Endodermal cell (in vitro differentiated cells): ENCODE measurements at regions not wholly inside any gene's neighbourhood (a gene's known extent, or its start where the extent isn't known, plus 50 kb on each side); places are given as distances from the start of the nearest gene placed in this dataset.

ENCODE experiments used
- DNase-seq: peaks from one replicate; pipeline ENCODE4 v3.0.0-alpha.2; 2017
- H3K27ac ChIP-seq: 2 replicates; pipeline ENCODE4 v1.5.1; 2013; ENCODE audit warnings: mild to moderate bottlenecking, low read depth, low read length, moderate library complexity
- H3K27me3 ChIP-seq: 2 replicates; pipeline ENCODE4 v1.6.1; 2013; ENCODE audit warnings: mild to moderate bottlenecking, low read length, moderate library complexity; ENCODE audit not compliant: insufficient read depth, control insufficient read depth, poor library complexity, severe bottlenecking
- H3K36me3 ChIP-seq: 2 replicates; pipeline ENCODE4 v1.7.0; 2013; ENCODE audit warnings: mild to moderate bottlenecking, low read length, moderate library complexity; ENCODE audit not compliant: control insufficient read depth, insufficient read depth
- H3K4me1 ChIP-seq: one replicate; pipeline ENCODE4 v1.7.0; 2013; ENCODE audit warnings: low read length; ENCODE audit not compliant: control insufficient read depth, insufficient read depth
- H3K4me3 ChIP-seq: 2 replicates; pipeline ENCODE4 v1.5.1; 2013; ENCODE audit warnings: mild to moderate bottlenecking, low read length, moderate library complexity
- H3K9ac ChIP-seq: 2 replicates; pipeline ENCODE4 v1.6.1; 2013; ENCODE audit warnings: mild to moderate bottlenecking, low read length, moderate library complexity; ENCODE audit not compliant: poor library complexity, severe bottlenecking; ENCODE audit errors: extremely low read depth
- H3K9me3 ChIP-seq: 2 replicates; pipeline ENCODE4 v1.6.1; 2013; ENCODE audit warnings: mild to moderate bottlenecking, low read length, moderate library complexity; ENCODE audit not compliant: control insufficient read depth
- H3K27ac Mint-ChIP-seq: 2 replicates; pipeline ENCODE4 v1.8.0; 2020; ENCODE audit warnings: mixed read lengths
- H3K27me3 Mint-ChIP-seq: 2 replicates; pipeline ENCODE4 v1.8.0; 2021; ENCODE audit warnings: mild to moderate bottlenecking, mixed read lengths; ENCODE audit not compliant: insufficient read depth
- H3K36me3 Mint-ChIP-seq: 2 replicates; pipeline ENCODE4 v1.8.0; 2020; ENCODE audit warnings: low read depth, mixed read lengths
- H3K4me1 Mint-ChIP-seq: 2 replicates; pipeline ENCODE4 v1.8.0; 2020; ENCODE audit warnings: mixed read lengths
- H3K4me3 Mint-ChIP-seq: 2 replicates; pipeline ENCODE4 v1.8.0; 2020; ENCODE audit warnings: mild to moderate bottlenecking, moderate library complexity, mixed read lengths
- H3K9me3 Mint-ChIP-seq: 2 replicates; pipeline ENCODE4 v1.8.0; 2020; ENCODE audit warnings: mild to moderate bottlenecking, mixed read lengths
- WGBS, 2 experiments: methylation state at CpG; one replicate each; pipeline versions ENCODE4 v1.1.5 to v1.1.7; 2013; ENCODE audit warnings: missing lambda C conversion rate in 2 of 2, mixed read lengths in 1 of 2; ENCODE audit not compliant: insufficient coverage in 1 of 2, insufficient read length in 1 of 2; 5-methylcytosine and 5-hydroxymethylcytosine counted together
- TF ChIP-seq, protein P1 (sequence below): fragments of 200-600 bp; sonication (generic); conservative IDR thresholded peaks from 2 replicates; pipeline ENCODE4 v1.5.0; 2021; ENCODE audit warnings: antibody characterized with exemption, mild to moderate bottlenecking

DNA sequence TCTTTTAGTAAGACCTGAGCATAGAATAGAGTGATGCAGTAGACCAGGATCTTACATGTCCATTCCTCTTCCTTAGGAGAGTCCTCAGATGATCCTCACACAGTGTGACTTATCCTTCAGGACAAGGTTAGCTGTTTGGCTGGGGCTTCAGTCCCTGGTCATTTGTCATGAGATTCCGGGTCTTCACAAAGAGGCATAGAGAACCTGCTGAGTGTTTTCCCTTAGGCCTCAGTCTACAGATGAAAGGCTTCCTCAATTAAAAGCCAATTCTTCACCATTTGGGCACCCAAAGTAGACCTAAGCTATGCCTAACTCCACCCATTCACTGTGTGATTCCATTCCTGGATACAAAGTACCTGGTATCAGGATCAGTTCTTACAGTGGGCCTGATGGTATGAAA, 329.8 kb upstream of the RUNX1 start:
- no peaks in the 10 kb centered on the region for H3K27me3 Mint-ChIP-seq
- no peaks in the 10 kb centered on the region for H3K4me1 ChIP-seq
- H3K36me3 ChIP-seq = no peaks in the 10 kb centered on the region
- H3K4me1 Mint-ChIP-seq = peaks cover 2% of the 10 kb centered on the region
- H3K4me3 ChIP-seq = no peak overlapping the region
- H3K9ac ChIP-seq = no peak overlapping the region
- 73 to 87% methylated on average over 1 of the region's 1 CpG for WGBS, 2 experiments
- DNase-seq = no peak
- H3K27ac Mint-ChIP-seq = no peak overlapping the region
- TF ChIP-seq, protein P1, sequence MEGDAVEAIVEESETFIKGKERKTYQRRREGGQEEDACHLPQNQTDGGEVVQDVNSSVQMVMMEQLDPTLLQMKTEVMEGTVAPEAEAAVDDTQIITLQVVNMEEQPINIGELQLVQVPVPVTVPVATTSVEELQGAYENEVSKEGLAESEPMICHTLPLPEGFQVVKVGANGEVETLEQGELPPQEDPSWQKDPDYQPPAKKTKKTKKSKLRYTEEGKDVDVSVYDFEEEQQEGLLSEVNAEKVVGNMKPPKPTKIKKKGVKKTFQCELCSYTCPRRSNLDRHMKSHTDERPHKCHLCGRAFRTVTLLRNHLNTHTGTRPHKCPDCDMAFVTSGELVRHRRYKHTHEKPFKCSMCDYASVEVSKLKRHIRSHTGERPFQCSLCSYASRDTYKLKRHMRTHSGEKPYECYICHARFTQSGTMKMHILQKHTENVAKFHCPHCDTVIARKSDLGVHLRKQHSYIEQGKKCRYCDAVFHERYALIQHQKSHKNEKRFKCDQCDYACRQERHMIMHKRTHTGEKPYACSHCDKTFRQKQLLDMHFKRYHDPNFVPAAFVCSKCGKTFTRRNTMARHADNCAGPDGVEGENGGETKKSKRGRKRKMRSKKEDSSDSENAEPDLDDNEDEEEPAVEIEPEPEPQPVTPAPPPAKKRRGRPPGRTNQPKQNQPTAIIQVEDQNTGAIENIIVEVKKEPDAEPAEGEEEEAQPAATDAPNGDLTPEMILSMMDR = no peak
- no peak overlapping the region for H3K4me3 Mint-ChIP-seq
- no peaks in the 10 kb centered on the region for H3K27me3 ChIP-seq
- H3K36me3 Mint-ChIP-seq = no peaks in the 10 kb centered on the region
- no peaks in the 10 kb centered on the region for H3K9me3 ChIP-seq
- no peak overlapping the region for H3K27ac ChIP-seq
- H3K9me3 Mint-ChIP-seq = no peaks in the 10 kb centered on the region

- Mint-ChIP-seq H3K9me3 (no peaks in the 10 kb centered on the region), H3K27ac (no peak overlapping the region), H3K4me1 (peaks cover 6% of the 10 kb centered on the region), H3K4me3 (no peak overlapping the region), H3K27me3 (no peaks in the 10 kb centered on the region), H3K36me3 (no peaks in the 10 kb centered on the region)
- TF ChIP-seq, protein P1 = no peak
- Histone ChIP-seq H3K9ac (no peak overlapping the region), H3K9me3 (no peaks in the 10 kb centered on the region), H3K27me3 (no peaks in the 10 kb centered on the region), H3K36me3 (no peaks in the 10 kb centered on the region), H3K4me3 (no peak overlapping the region), H3K27ac (no peak overlapping the region), H3K4me1 (no peaks in the 10 kb centered on the region)
- no peak for DNase-seq
- WGBS, 2 experiments = 93 to 97% methylated on average over 5 to 7 of the region's 7 CpGs
Measured at GRCh38 chr21:35377505-35378090, 328.5 kb upstream of the RUNX1 start.

DNA sequence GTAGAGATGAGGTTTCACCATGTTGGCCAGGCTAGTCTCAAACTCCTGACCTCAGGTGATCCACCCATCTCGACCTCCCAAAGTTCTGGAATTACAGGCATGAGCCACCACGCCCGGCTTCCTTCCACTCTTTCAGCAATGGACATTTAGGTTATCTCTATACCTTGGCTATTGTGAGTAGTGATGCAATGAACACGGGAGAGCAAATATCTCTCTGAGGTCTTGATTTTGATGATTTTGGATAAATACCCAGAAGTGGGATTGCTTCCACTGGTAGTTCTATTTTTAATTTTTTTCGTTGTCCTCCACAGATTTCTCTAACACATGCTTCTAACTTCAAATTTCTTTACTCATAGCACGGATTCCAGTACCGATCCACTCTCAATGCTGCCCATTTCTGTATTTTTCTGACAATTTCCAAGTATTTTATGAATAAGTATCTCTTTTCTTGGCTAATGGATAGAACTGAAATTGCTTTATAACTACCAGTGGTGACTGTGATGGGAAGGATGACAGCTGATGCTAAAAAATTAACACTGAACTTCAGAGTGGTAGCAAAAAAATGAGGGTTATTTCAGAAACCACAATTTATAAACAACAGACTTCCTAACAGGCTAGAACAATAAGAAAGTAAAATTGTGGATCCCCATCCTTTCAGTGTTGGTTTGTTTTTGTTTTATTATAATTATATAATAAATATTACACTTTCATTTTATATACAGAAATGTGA, 327.5 kb upstream of the RUNX1 start:
- Histone ChIP-seq H3K9ac (no peak overlapping the region), H3K4me3 (no peak overlapping the region), H3K36me3 (no peaks in the 10 kb centered on the region), H3K4me1 (no peaks in the 10 kb centered on the region), H3K27ac (no peak overlapping the region), H3K27me3 (no peaks in the 10 kb centered on the region), H3K9me3 (no peaks in the 10 kb centered on the region)
- no peaks in the 10 kb centered on the region for H3K36me3 Mint-ChIP-seq
- no peaks in the 10 kb centered on the region for H3K27me3 Mint-ChIP-seq
- TF ChIP-seq, protein P1 = no peak
- 94 to 100% methylated on average over 1 to 7 of the region's 7 CpGs for WGBS, 2 experiments
- no peak overlapping the region for H3K4me3 Mint-ChIP-seq
- no peak overlapping the region for H3K27ac Mint-ChIP-seq
- H3K9me3 Mint-ChIP-seq = no peaks in the 10 kb centered on the region
- peaks cover 8% of the 10 kb centered on the region for H3K4me1 Mint-ChIP-seq
- DNase-seq = no peak
